ENCODE measurements at regions not wholly inside any gene's neighbourhood (a gene's known extent, or its start where the extent isn't known, plus 50 kb on each side); places are given as distances from the start of the nearest gene placed in this dataset.

GRCh38 chr4:35464964-35465528 lies 779.3 kb downstream of the ARAP2 start:
- intact Hi-C loops (cut with DNase I), result no loop called here
- H3K4me3 ChIP-seq, result no peak overlapping the region
- H3K9me3 ChIP-seq, result no peaks in the 10 kb centered on the region
- no peak overlapping the region for H3K27ac ChIP-seq (replicated peaks in 1 of 4)
- H3K36me3 ChIP-seq, result no peaks in the 10 kb centered on the region
- TF ChIP-seq POLR2AphosphoS5 (IDR thresholded peaks at IDR 0.05), result no peak
- no peak for TF ChIP-seq POLR2A (IDR thresholded peaks at IDR 0.05; ENCODE audit: low read depth)
- no peak for TF ChIP-seq EP300 (IDR thresholded peaks at IDR 0.05)
- TF ChIP-seq CTCF (IDR thresholded peaks at IDR 0.05), result no peak
- H3K27me3 ChIP-seq, result no peaks in the 10 kb centered on the region
- H3K4me1 ChIP-seq, result no peaks in the 10 kb centered on the region
- DNase-seq (ENCODE audit: extremely low spot score), result no peak

- no peak for TF ChIP-seq EP300 (IDR thresholded peaks at IDR 0.05)
- no peak for TF ChIP-seq POLR2A (IDR thresholded peaks at IDR 0.05; ENCODE audit: low read depth)
- TF ChIP-seq POLR2AphosphoS5 (IDR thresholded peaks at IDR 0.05), result no peak
- TF ChIP-seq CTCF (IDR thresholded peaks at IDR 0.05), result no peak
- Histone ChIP-seq H3K9me3 (peaks cover 0 to 4% (median 0%) of the 10 kb centered on the region in 4 donors), H3K4me1 (no peaks in the 10 kb centered on the region), H3K27ac (replicated peaks in 1 of 4) (no peak overlapping the region), H3K4me3 (no peak overlapping the region), H3K27me3 (no peaks in the 10 kb centered on the region), H3K36me3 (no peaks in the 10 kb centered on the region)
- intact Hi-C loops (cut with DNase I), result no loop called here
- DNase-seq (ENCODE audit: extremely low spot score), result no peak
These were observed 753.2 kb downstream of the ARAP2 start for GRCh38 chr4:35491093-35491492.

GRCh38 chr4:35493977-35494376 lies 750.3 kb downstream of the ARAP2 start:
- no peak for DNase-seq (ENCODE audit: extremely low spot score)
- intact Hi-C loops (cut with DNase I), result no loop called here
- Histone ChIP-seq H3K4me1 (no peaks in the 10 kb centered on the region), H3K36me3 (no peaks in the 10 kb centered on the region), H3K27ac (replicated peaks in 1 of 4) (no peak overlapping the region), H3K9me3 (peaks cover 0 to 4% (median 0%) of the 10 kb centered on the region in 4 donors), H3K4me3 (no peak overlapping the region), H3K27me3 (no peaks in the 10 kb centered on the region)
- WGBS, result 62% methylated on average over 3 of the region's 4 CpGs
- TF ChIP-seq CTCF (IDR thresholded peaks at IDR 0.05) (no peak), POLR2AphosphoS5 (IDR thresholded peaks at IDR 0.05) (no peak), EP300 (IDR thresholded peaks at IDR 0.05) (no peak), POLR2A (IDR thresholded peaks at IDR 0.05; ENCODE audit: low read depth) (no peak)

- intact Hi-C loops (cut with DNase I), result no loop called here
- 93% methylated on average over 3 of the region's 5 CpGs for WGBS
- Histone ChIP-seq H3K27me3 (no peaks in the 10 kb centered on the region), H3K36me3 (no peaks in the 10 kb centered on the region), H3K27ac (replicated peaks in 1 of 4) (no peak overlapping the region), H3K4me3 (no peak overlapping the region), H3K9me3 (peaks cover 0 to 4% (median 0%) of the 10 kb centered on the region in 4 donors), H3K4me1 (no peaks in the 10 kb centered on the region)
- DNase-seq (ENCODE audit: extremely low spot score), result no peak
- TF ChIP-seq CTCF (IDR thresholded peaks at IDR 0.05), result no peak
- TF ChIP-seq POLR2AphosphoS5 (IDR thresholded peaks at IDR 0.05), result no peak
- no peak for TF ChIP-seq EP300 (IDR thresholded peaks at IDR 0.05)
- no peak for TF ChIP-seq POLR2A (IDR thresholded peaks at IDR 0.05; ENCODE audit: low read depth)
These were observed 749.4 kb downstream of the ARAP2 start for GRCh38 chr4:35494955-35495354.

GRCh38 chr4:35500812-35501211 lies 743.5 kb downstream of the ARAP2 start:
- WGBS, result 80% methylated on average over 2 of the region's 2 CpGs
- H3K9me3 ChIP-seq, result no peaks in the 10 kb centered on the region
- H3K4me1 ChIP-seq, result no peaks in the 10 kb centered on the region
- DNase-seq (ENCODE audit: extremely low spot score), result no peak
- no peak overlapping the region for H3K4me3 ChIP-seq
- intact Hi-C loops (cut with DNase I), result no loop called here
- H3K36me3 ChIP-seq, result no peaks in the 10 kb centered on the region
- no peak for TF ChIP-seq CTCF (IDR thresholded peaks at IDR 0.05)
- no peak for TF ChIP-seq EP300 (IDR thresholded peaks at IDR 0.05)
- TF ChIP-seq POLR2AphosphoS5 (IDR thresholded peaks at IDR 0.05), result no peak
- TF ChIP-seq POLR2A (IDR thresholded peaks at IDR 0.05; ENCODE audit: low read depth), result no peak
- H3K27ac ChIP-seq (replicated peaks in 1 of 4), result no peak overlapping the region
- no peaks in the 10 kb centered on the region for H3K27me3 ChIP-seq
